CD14-positive monocyte (primary cell): ENCODE measurements at regions not wholly inside any gene's neighbourhood (a gene's known extent, or its start where the extent isn't known, plus 50 kb on each side); places are given as distances from the start of the nearest gene placed in this dataset.

Experiments
- DNase-seq, 3 donors: peaks; one replicate each; pipeline ENCODE4 v3.0.0-alpha.2; 2011 to 2022
- H2AFZ ChIP-seq: 2 replicates; pipeline ENCODE4 v1.6.0; 2012; ENCODE audit warnings: mild to moderate bottlenecking, low read depth, low read length, inconsistent platforms; ENCODE audit not compliant: insufficient read depth, poor library complexity, severe bottlenecking
- H3K27ac ChIP-seq, 2 donors: 1 replicate in 1 of 2; 2 replicates in 1 of 2; pipeline ENCODE4 v1.5.1; 2012 to 2013; ENCODE audit warnings: low read length in 2 of 2, control low read depth in 1 of 2, inconsistent platforms in 1 of 2, low read depth in 1 of 2, mild to moderate bottlenecking in 1 of 2
- H3K27me3 ChIP-seq, 2 donors: one replicate each; pipeline versions ENCODE4 v1.6.0 to v1.6.1; 2011 to 2013; ENCODE audit warnings: low read length in 2 of 2; ENCODE audit not compliant: control insufficient read depth in 2 of 2, insufficient read depth in 2 of 2
- H3K36me3 ChIP-seq, 2 donors: replicated peaks in 1 of 2; 1 replicate in 1 of 2; 2 replicates in 1 of 2; pipeline versions ENCODE4 v1.5.1 to v1.6.1; 2012 to 2013; ENCODE audit warnings: low read length in 2 of 2, control low read depth in 1 of 2, inconsistent platforms in 1 of 2, mild to moderate bottlenecking in 1 of 2; ENCODE audit not compliant: insufficient read depth in 2 of 2, control insufficient read depth in 1 of 2
- H3K4me1 ChIP-seq, 2 donors: 1 replicate in 1 of 2; 2 replicates in 1 of 2; pipeline versions ENCODE4 v1.5.1 to v1.6.1; 2012 to 2013; ENCODE audit warnings: low read length in 2 of 2, control low read depth in 1 of 2, inconsistent platforms in 1 of 2, mild to moderate bottlenecking in 1 of 2, moderate library complexity in 1 of 2; ENCODE audit not compliant: insufficient read depth in 2 of 2, control insufficient read depth in 1 of 2
- H3K4me2 ChIP-seq: replicated peaks from 2 replicates; pipeline ENCODE3; 2012; ENCODE audit warnings: low read length, moderate library complexity, mild to moderate bottlenecking; ENCODE audit not compliant: poor library complexity, severe bottlenecking; ENCODE audit errors: extremely low read depth
- H3K4me3 ChIP-seq, 3 experiments: fragments of 200-600 bp in 1 of 3; sonication (generic) in 1 of 3; replicated peaks in 1 of 3; 1 replicate in 2 of 3; 2 replicates in 1 of 3; pipeline ENCODE4 v1.5.1; 2011 to 2013; ENCODE audit warnings: low read length in 3 of 3, mild to moderate bottlenecking in 3 of 3, control low read depth in 2 of 3, low read depth in 2 of 3, inconsistent platforms in 1 of 3, moderate library complexity in 1 of 3
- H3K79me2 ChIP-seq: 2 replicates; pipeline ENCODE4 v1.6.0; 2012; ENCODE audit warnings: mild to moderate bottlenecking, control low read depth, inconsistent platforms, low read length, moderate library complexity; ENCODE audit not compliant: insufficient read depth
- H3K9ac ChIP-seq: 2 replicates; pipeline ENCODE4 v1.6.0; 2017; ENCODE audit warnings: low read length, mild to moderate bottlenecking; ENCODE audit not compliant: insufficient read depth, poor library complexity, severe bottlenecking
- H3K9me3 ChIP-seq, 2 donors: replicated peaks in 1 of 2; 1 replicate in 1 of 2; 2 replicates in 1 of 2; pipeline versions ENCODE4 v1.5.1 to v1.6.1; 2012 to 2013; ENCODE audit warnings: low read length in 2 of 2, control low read depth in 1 of 2; ENCODE audit not compliant: control insufficient read depth in 1 of 2, insufficient read depth in 1 of 2
- H4K20me1 ChIP-seq: 2 replicates; pipeline ENCODE4 v1.6.0; 2012; ENCODE audit warnings: mild to moderate bottlenecking, low read length, control low read depth, moderate library complexity; ENCODE audit not compliant: insufficient read depth
- H3K27ac Mint-ChIP-seq, 7 donors: one replicate each; pipeline ENCODE4 v1.8.0; 2020; ENCODE audit warnings: mild to moderate bottlenecking in 7 of 7, mixed read lengths in 7 of 7, moderate library complexity in 6 of 7, inconsistent platforms in 2 of 7
- H3K27me3 Mint-ChIP-seq, 3 donors: one replicate each; pipeline ENCODE4 v1.8.0; 2021 to 2022; ENCODE audit warnings: low read depth in 3 of 3, mild to moderate bottlenecking in 3 of 3, mixed read lengths in 3 of 3, moderate library complexity in 3 of 3, inconsistent platforms in 1 of 3
- H3K36me3 Mint-ChIP-seq, 2 donors: one replicate each; pipeline ENCODE4 v1.8.0; 2020; ENCODE audit warnings: mixed read lengths in 2 of 2, inconsistent platforms in 1 of 2, mild to moderate bottlenecking in 1 of 2
- H3K4me1 Mint-ChIP-seq: one replicate; pipeline ENCODE4 v1.8.0; 2020; ENCODE audit warnings: mild to moderate bottlenecking, mixed read lengths
- H3K4me3 Mint-ChIP-seq, 2 donors: one replicate each; pipeline ENCODE4 v1.8.0; 2020; ENCODE audit warnings: mild to moderate bottlenecking in 2 of 2, mixed read lengths in 2 of 2, moderate library complexity in 1 of 2
- H3K9me3 Mint-ChIP-seq, 7 donors: one replicate each; pipeline ENCODE4 v1.8.0; 2020 to 2022; ENCODE audit warnings: mixed read lengths in 7 of 7, mild to moderate bottlenecking in 6 of 7, moderate library complexity in 6 of 7, inconsistent platforms in 2 of 7
- WGBS: methylation state at CpG from one replicate; pipeline ENCODE4 v1.1.5; 2013; ENCODE audit warnings: missing lambda C conversion rate; ENCODE audit not compliant: insufficient coverage; 5-methylcytosine and 5-hydroxymethylcytosine counted together
- intact Hi-C, 2 donors: fragments of 100-400 bp; cut with micrococcal nuclease; formaldehyde crosslinking; loops; one replicate each; pipeline versions ENCODE4 v1.15.0 to v1.15.1; 2023
- TF ChIP-seq, protein P1 (sequence below): fragments of 200-600 bp; IDR thresholded peaks from one replicate; pipeline ENCODE4 v1.8.0; 2022; ENCODE audit warnings: antibody characterized with exemption, mild to moderate bottlenecking

GRCh38 chr12:91414636-91415035, 232.0 kb upstream of the DCN start:
- no peak overlapping the region for H3K27ac ChIP-seq
- no peak overlapping the region for H3K9ac ChIP-seq
- no peak overlapping the region for H3K4me2 ChIP-seq
- no peak overlapping the region for H2AFZ ChIP-seq
- H3K36me3 ChIP-seq, result no peaks in the 10 kb centered on the region
- TF ChIP-seq, protein P1, sequence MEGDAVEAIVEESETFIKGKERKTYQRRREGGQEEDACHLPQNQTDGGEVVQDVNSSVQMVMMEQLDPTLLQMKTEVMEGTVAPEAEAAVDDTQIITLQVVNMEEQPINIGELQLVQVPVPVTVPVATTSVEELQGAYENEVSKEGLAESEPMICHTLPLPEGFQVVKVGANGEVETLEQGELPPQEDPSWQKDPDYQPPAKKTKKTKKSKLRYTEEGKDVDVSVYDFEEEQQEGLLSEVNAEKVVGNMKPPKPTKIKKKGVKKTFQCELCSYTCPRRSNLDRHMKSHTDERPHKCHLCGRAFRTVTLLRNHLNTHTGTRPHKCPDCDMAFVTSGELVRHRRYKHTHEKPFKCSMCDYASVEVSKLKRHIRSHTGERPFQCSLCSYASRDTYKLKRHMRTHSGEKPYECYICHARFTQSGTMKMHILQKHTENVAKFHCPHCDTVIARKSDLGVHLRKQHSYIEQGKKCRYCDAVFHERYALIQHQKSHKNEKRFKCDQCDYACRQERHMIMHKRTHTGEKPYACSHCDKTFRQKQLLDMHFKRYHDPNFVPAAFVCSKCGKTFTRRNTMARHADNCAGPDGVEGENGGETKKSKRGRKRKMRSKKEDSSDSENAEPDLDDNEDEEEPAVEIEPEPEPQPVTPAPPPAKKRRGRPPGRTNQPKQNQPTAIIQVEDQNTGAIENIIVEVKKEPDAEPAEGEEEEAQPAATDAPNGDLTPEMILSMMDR, result no peak
- Mint-ChIP-seq H3K4me3 (no peak overlapping the region), H3K9me3 (peaks cover 0 to 2% (median 0%) of the 10 kb centered on the region in 7 donors), H3K36me3 (no peaks in the 10 kb centered on the region), H3K27ac (no peak overlapping the region), H3K27me3 (no peaks in the 10 kb centered on the region), H3K4me1 (no peaks in the 10 kb centered on the region)
- H3K27me3 ChIP-seq, result no peaks in the 10 kb centered on the region
- H3K79me2 ChIP-seq, result no peaks in the 10 kb centered on the region
- H3K4me1 ChIP-seq, result no peaks in the 10 kb centered on the region
- no peaks in the 10 kb centered on the region for H3K9me3 ChIP-seq
- no peak for DNase-seq
- intact Hi-C loops, result no loop called here
- H3K4me3 ChIP-seq, result no peak overlapping the region
- H4K20me1 ChIP-seq, result no peaks in the 10 kb centered on the region

GRCh38 chr12:91413581-91414546, 231.2 kb upstream of the DCN start:
- DNase-seq, result no peak
- Histone ChIP-seq H3K4me1 (no peaks in the 10 kb centered on the region), H3K4me3 (no peak overlapping the region), H3K9me3 (no peaks in the 10 kb centered on the region), H3K27ac (no peak overlapping the region), H3K79me2 (no peaks in the 10 kb centered on the region), H2AFZ (no peak overlapping the region), H3K27me3 (no peaks in the 10 kb centered on the region), H3K4me2 (no peak overlapping the region), H4K20me1 (no peaks in the 10 kb centered on the region), H3K36me3 (no peaks in the 10 kb centered on the region), H3K9ac (no peak overlapping the region)
- H3K27ac Mint-ChIP-seq, result no peak overlapping the region
- no CpG with 5 or more reads among the region's 6 CpGs for WGBS
- intact Hi-C loops, result no loop called here
- H3K4me3 Mint-ChIP-seq, result no peak overlapping the region
- TF ChIP-seq, protein P1, result no peak
- H3K9me3 Mint-ChIP-seq, result peaks cover 0 to 4% (median 0%) of the 10 kb centered on the region in 7 donors
- no peaks in the 10 kb centered on the region for H3K27me3 Mint-ChIP-seq
- no peaks in the 10 kb centered on the region for H3K36me3 Mint-ChIP-seq
- no peaks in the 10 kb centered on the region for H3K4me1 Mint-ChIP-seq
